ENCODE measurements at regions not wholly inside any gene's neighbourhood (a gene's known extent, or its start where the extent isn't known, plus 50 kb on each side); places are given as distances from the start of the nearest gene placed in this dataset.

- no peak overlapping the region for H3K4me3 Mint-ChIP-seq
- ChIA-PET CTCF (no interaction called here), POLR2A (no interaction called here)
- H3K27me3 Mint-ChIP-seq (ENCODE audit: low read depth) = peaks cover 9% of the 10 kb centered on the region
- no peak for TF ChIP-seq E2F1 (CRISPR knock-in tag; IDR thresholded peaks at IDR 0.05)
- TF ChIP-seq ATF6 (CRISPR knock-in tag; IDR thresholded peaks at IDR 0.05) = no peak
- no peak for TF ChIP-seq ZNF512 (CRISPR knock-in tag; IDR thresholded peaks at IDR 0.05; ENCODE audit: borderline replicate concordance)
- TF ChIP-seq ZNF232 (CRISPR knock-in tag; IDR thresholded peaks at IDR 0.05) = no peak
- TF ChIP-seq NR3C1 (CRISPR knock-in tag; conservative IDR thresholded peaks at IDR 0.05; ENCODE audit: low read depth) = no peak
- no peak for TF ChIP-seq CREM (CRISPR knock-in tag; IDR thresholded peaks at IDR 0.05)
- no peak for TF ChIP-seq PRDM15 (CRISPR knock-in tag; IDR thresholded peaks at IDR 0.05)
- TF ChIP-seq NFATC4 (CRISPR knock-in tag; IDR thresholded peaks at IDR 0.05) = no peak
- no peak for TF ChIP-seq ELF4 (CRISPR knock-in tag; IDR thresholded peaks at IDR 0.05; ENCODE audit: low read depth)
- no peak for TF ChIP-seq ZNF219 (CRISPR knock-in tag; IDR thresholded peaks at IDR 0.05; ENCODE audit: borderline replicate concordance)
- TF ChIP-seq CTCF (IDR thresholded peaks at IDR 0.05) = no peak
- no peak for TF ChIP-seq OVOL2 (CRISPR knock-in tag; IDR thresholded peaks at IDR 0.05; ENCODE audit: borderline replicate concordance)
- TF ChIP-seq ATF1 (CRISPR knock-in tag; IDR thresholded peaks at IDR 0.05) = no peak
- DNase-seq (ENCODE audit: low spot score) (no peak), ATAC-seq (no peak)
- no peaks in the 10 kb centered on the region for H3K4me1 Mint-ChIP-seq
- H3K27ac Mint-ChIP-seq = no peak overlapping the region
- peaks cover 59% of the 10 kb centered on the region for H3K9me3 Mint-ChIP-seq
- peaks cover 51% of the 10 kb centered on the region for H3K36me3 Mint-ChIP-seq
Observed at GRCh38 chr10:37733822-37734221, 123.6 kb downstream of the ZNF248 start.

- ChIA-PET CTCF (no interaction called here), POLR2A (no interaction called here)
- Mint-ChIP-seq H3K9me3 (peaks cover 50% of the 10 kb centered on the region), H3K27me3 (ENCODE audit: low read depth) (peaks cover 9% of the 10 kb centered on the region), H3K27ac (no peak overlapping the region), H3K4me1 (no peaks in the 10 kb centered on the region), H3K4me3 (no peak overlapping the region), H3K36me3 (peaks cover 43% of the 10 kb centered on the region)
- DNase-seq (ENCODE audit: low spot score) (no peak), ATAC-seq (no peak)
- no peak for TF ChIP-seq E2F4 (CRISPR knock-in tag; IDR thresholded peaks at IDR 0.05; ENCODE audit: borderline replicate concordance, low read depth)
- no peak for TF ChIP-seq ATF6 (CRISPR knock-in tag; IDR thresholded peaks at IDR 0.05)
- no peak for TF ChIP-seq ZMAT4 (CRISPR knock-in tag; IDR thresholded peaks at IDR 0.05)
- no peak for TF ChIP-seq HMGXB4 (CRISPR knock-in tag; IDR thresholded peaks at IDR 0.05)
- TF ChIP-seq E2F1 (CRISPR knock-in tag; IDR thresholded peaks at IDR 0.05) = no peak
- no peak for TF ChIP-seq OVOL2 (CRISPR knock-in tag; IDR thresholded peaks at IDR 0.05; ENCODE audit: borderline replicate concordance)
- no peak for TF ChIP-seq SMAD3 (CRISPR knock-in tag; IDR thresholded peaks at IDR 0.05; ENCODE audit: borderline replicate concordance)
- TF ChIP-seq ATF1 (CRISPR knock-in tag; IDR thresholded peaks at IDR 0.05) = no peak
Observed at GRCh38 chr10:37732685-37733084, 124.7 kb downstream of the ZNF248 start.
